ENCODE measurements at regions not wholly inside any gene's neighbourhood (a gene's known extent, or its start where the extent isn't known, plus 50 kb on each side); places are given as distances from the start of the nearest gene placed in this dataset.

GRCh38 chr5:98064118-98064685, 709.3 kb upstream of the RGMB start:
- TF ChIP-seq CTCF (IDR thresholded peaks at IDR 0.05; ENCODE audit: poor library complexity), result no peak
- TF ChIP-seq EZH2 (IDR thresholded peaks at IDR 0.05; ENCODE audit: borderline replicate concordance), result no peak
